IMR-90 (cell line): ENCODE measurements at regions not wholly inside any gene's neighbourhood (a gene's known extent, or its start where the extent isn't known, plus 50 kb on each side); places are given as distances from the start of the nearest gene placed in this dataset.
A peak's percentile ranks its signal among the peaks of the same experiment; 100 is the strongest.

Experiments used
- ATAC-seq: fragments of 200-7000 bp; cut with Tn5 transposase; 2 replicates; pipeline ENCODE4 v1.9.1; 2020; ENCODE audit warnings: low read depth, mild to moderate bottlenecking, moderate library complexity
- BruUV-seq: library from RNA; stranded (reverse); fragments of 400-500 nt; replicated peaks from 2 replicates; lab custom pipeline; 2021; lab: Mats Ljungman, UMichigan
- CTCF ChIA-PET: fragments of 300-600 bp; formaldehyde crosslinking; extraction: SDS; loops from one replicate; lab custom pipeline; 2021; ENCODE audit warnings: antibody characterized with exemption; lab: Yijun Ruan, JAX
- POLR2A ChIA-PET: fragments of 300-600 bp; sonication (Branson Sonifier 250); formaldehyde crosslinking; loops from one replicate; lab custom pipeline; 2022; ENCODE audit warnings: antibody characterized with exemption; ENCODE audit not compliant: unreplicated experiment; lab: Charles Lee
- DNase-seq: peaks from one replicate; pipeline ENCODE4 v3.0.0; 2013
- H2AFZ ChIP-seq: replicated peaks from 2 replicates; pipeline ENCODE3; 2013; ENCODE audit warnings: low read length, mild to moderate bottlenecking; ENCODE audit not compliant: poor library complexity
- H2AK5ac ChIP-seq: 2 replicates; pipeline ENCODE4 v1.6.1; 2013; ENCODE audit warnings: low read depth, low read length, inconsistent platforms
- H2AK9ac ChIP-seq: replicated peaks from 2 replicates; pipeline ENCODE3; 2013; ENCODE audit warnings: mild to moderate bottlenecking, low read depth, low read length, moderate library complexity; ENCODE audit not compliant: poor library complexity
- H2BK120ac ChIP-seq: 2 replicates; pipeline ENCODE4 v1.6.1; 2013; ENCODE audit warnings: low read depth, low read length, inconsistent platforms
- H2BK15ac ChIP-seq: 3 replicates; pipeline ENCODE4 v1.6.1; 2013; ENCODE audit warnings: low read depth, low read length, inconsistent platforms
- H2BK20ac ChIP-seq: 2 replicates; pipeline ENCODE4 v1.6.1; 2013; ENCODE audit warnings: low read depth, mild to moderate bottlenecking, inconsistent platforms, low read length, moderate library complexity
- H2BK5ac ChIP-seq: 2 replicates; pipeline ENCODE4 v1.6.1; 2013; ENCODE audit warnings: mild to moderate bottlenecking, low read depth, low read length, inconsistent platforms; ENCODE audit not compliant: poor library complexity, severe bottlenecking
- H3K14ac ChIP-seq: replicated peaks from 2 replicates; pipeline ENCODE4 v1.6.1; 2013; ENCODE audit warnings: low read depth, low read length, inconsistent platforms
- H3K18ac ChIP-seq: 2 replicates; pipeline ENCODE4 v1.6.1; 2013; ENCODE audit warnings: low read depth, low read length, control low read depth
- H3K23ac ChIP-seq: 2 replicates; pipeline ENCODE4 v1.6.1; 2013; ENCODE audit warnings: low read depth, low read length, inconsistent platforms
- H3K27ac ChIP-seq: 2 replicates; pipeline ENCODE4 v1.5.1; 2013; ENCODE audit warnings: mild to moderate bottlenecking, control low read depth, low read length; ENCODE audit not compliant: insufficient read depth
- H3K27me3 ChIP-seq: 2 replicates; pipeline ENCODE4 v1.6.1; 2013; ENCODE audit warnings: low read length; ENCODE audit not compliant: control insufficient read depth, insufficient read depth
- H3K36me3 ChIP-seq: 2 replicates; pipeline ENCODE4 v1.6.1; 2013; ENCODE audit warnings: low read length, mixed read lengths; ENCODE audit not compliant: control insufficient read depth, insufficient read depth
- H3K4ac ChIP-seq: 2 replicates; pipeline ENCODE4 v1.6.1; 2013; ENCODE audit warnings: low read depth, low read length, inconsistent platforms
- H3K4me1 ChIP-seq: 2 replicates; pipeline ENCODE4 v1.6.1; 2013; ENCODE audit warnings: low read length, mixed read lengths; ENCODE audit not compliant: control insufficient read depth, insufficient read depth
- H3K4me2 ChIP-seq: 2 replicates; pipeline ENCODE4 v1.6.1; 2013; ENCODE audit warnings: low read depth, mild to moderate bottlenecking, control low read depth, low read length, moderate library complexity
- H3K4me3 ChIP-seq: 2 replicates; pipeline ENCODE4 v1.5.1; 2013; ENCODE audit warnings: low read depth, mild to moderate bottlenecking, control low read depth, low read length, moderate library complexity; ENCODE audit not compliant: insufficient read depth
- H3K56ac ChIP-seq: 2 replicates; pipeline ENCODE4 v1.6.1; 2013; ENCODE audit warnings: low read length, inconsistent platforms; ENCODE audit not compliant: insufficient read depth; ENCODE audit errors: extremely low read depth
- H3K79me1 ChIP-seq, 2 experiments: 2 replicates each; pipeline ENCODE4 v1.6.1; 2013; ENCODE audit warnings: low read length in 2 of 2, inconsistent platforms in 1 of 2, low read depth in 1 of 2
- H3K9ac ChIP-seq: 2 replicates; pipeline ENCODE4 v1.6.1; 2013; ENCODE audit warnings: low read depth, low read length, control low read depth
- H3K9me1 ChIP-seq: 2 replicates; pipeline ENCODE4 v1.6.1; 2013; ENCODE audit warnings: low read length, inconsistent platforms; ENCODE audit not compliant: insufficient read depth
- H3K9me3 ChIP-seq: 2 replicates; pipeline ENCODE4 v1.6.1; 2013; ENCODE audit warnings: low read length; ENCODE audit not compliant: control insufficient read depth, insufficient read depth
- H4K20me1 ChIP-seq: 2 replicates; pipeline ENCODE4 v1.6.1; 2013; ENCODE audit warnings: low read length, inconsistent platforms; ENCODE audit not compliant: insufficient read depth
- H4K5ac ChIP-seq: 2 replicates; pipeline ENCODE4 v1.6.1; 2013; ENCODE audit warnings: mild to moderate bottlenecking, low read depth, low read length, control low read depth
- H4K8ac ChIP-seq, 2 experiments: 2 replicates each; pipeline ENCODE4 v1.6.1; 2013; ENCODE audit warnings: low read depth in 2 of 2, low read length in 2 of 2, control low read depth in 1 of 2, inconsistent platforms in 1 of 2
- H4K91ac ChIP-seq: 2 replicates; pipeline ENCODE4 v1.6.1; 2013; ENCODE audit warnings: low read depth, low read length, inconsistent platforms; ENCODE audit not compliant: insufficient read depth
- BHLHE40 ChIP-seq: fragments of 150-350 bp; IDR thresholded peaks from 2 replicates; pipeline ENCODE4 v1.6.1; 2016; ENCODE audit warnings: mild to moderate bottlenecking, low read depth, low read length
- CEBPB ChIP-seq: IDR thresholded peaks from 2 replicates; pipeline ENCODE4 v1.6.1; 2012; ENCODE audit warnings: low read depth, low read length, improper control_type of control experiment
- CHD1 ChIP-seq: IDR thresholded peaks from 2 replicates; pipeline ENCODE4 v1.6.1; 2012; ENCODE audit warnings: low read depth, low read length, improper control_type of control experiment
- CTCF ChIP-seq: conservative IDR thresholded peaks from 2 replicates; pipeline ENCODE4 v1.5.1; 2012; ENCODE audit warnings: mild to moderate bottlenecking, low read depth, low read length, improper control_type of control experiment
- ELK1 ChIP-seq: fragments of 150-350 bp; IDR thresholded peaks from 2 replicates; pipeline ENCODE4 v1.6.1; 2016; ENCODE audit warnings: low read depth, mild to moderate bottlenecking, low read length, moderate library complexity, borderline replicate concordance
- FOS ChIP-seq: fragments of 150-350 bp; IDR thresholded peaks from 2 replicates; pipeline ENCODE4 v1.6.1; 2016; ENCODE audit warnings: low read depth, low read length
- MAFK ChIP-seq: IDR thresholded peaks from 2 replicates; pipeline ENCODE4 v1.6.1; 2012; ENCODE audit warnings: low read depth, low read length, improper control_type of control experiment
- MAZ ChIP-seq: IDR thresholded peaks from 2 replicates; pipeline ENCODE4 v1.6.1; 2012; ENCODE audit warnings: low read depth, mild to moderate bottlenecking, low read length, improper control_type of control experiment, moderate library complexity, borderline replicate concordance
- MXI1 ChIP-seq: IDR thresholded peaks from 2 replicates; pipeline ENCODE4 v1.6.1; 2012; ENCODE audit warnings: low read depth, mild to moderate bottlenecking, low read length, moderate library complexity, borderline replicate concordance
- NFE2L2 ChIP-seq: fragments of 150-350 bp; IDR thresholded peaks from 2 replicates; pipeline ENCODE4 v1.6.1; 2016; ENCODE audit warnings: low read depth, mild to moderate bottlenecking, low read length
- POLR2A ChIP-seq: IDR thresholded peaks from 2 replicates; pipeline ENCODE4 v1.6.1; 2012; ENCODE audit warnings: mild to moderate bottlenecking, low read depth, low read length
- RAD21 ChIP-seq: IDR thresholded peaks from 2 replicates; pipeline ENCODE4 v1.6.1; 2012; ENCODE audit warnings: low read length, improper control_type of control experiment
- RCOR1 ChIP-seq: IDR thresholded peaks from 2 replicates; pipeline ENCODE4 v1.6.1; 2012; ENCODE audit warnings: mild to moderate bottlenecking, low read length, improper control_type of control experiment; ENCODE audit not compliant: insufficient replicate concordance
- RFX5 ChIP-seq: IDR thresholded peaks from 2 replicates; pipeline ENCODE4 v1.8.0; 2012; ENCODE audit warnings: low read depth, mild to moderate bottlenecking, low read length, moderate library complexity
- SMC3 ChIP-seq: fragments of 150-350 bp; IDR thresholded peaks from 2 replicates; pipeline ENCODE4 v1.6.1; 2016; ENCODE audit warnings: low read depth, mild to moderate bottlenecking, antibody characterized with exemption, low read length, moderate library complexity
- WGBS, 2 experiments: methylation state at CpG; one replicate each; pipeline versions ENCODE4 v1.1.5 to v1.1.7; 2013; ENCODE audit warnings: missing lambda C conversion rate in 2 of 2; ENCODE audit not compliant: insufficient read length in 1 of 2; ENCODE audit errors: extremely low coverage in 2 of 2; 5-methylcytosine and 5-hydroxymethylcytosine counted together
- dilution Hi-C: fragments of 300-500 bp; cut with HindIII; formaldehyde crosslinking; loops from one replicate; pipeline ENCODE4 v1.14.3; 2018; ENCODE audit warnings: low sequenced_read_pairs; ENCODE audit not compliant: unreplicated experiment
- in situ Hi-C: fragments of 300-500 bp; cut with MboI; formaldehyde crosslinking; loops from 3 replicates; pipeline ENCODE4 v1.14.3; 2019; ENCODE audit warnings: low sequenced_read_pairs, inconsistent platforms, mixed read lengths
- intact Hi-C: fragments of 100-400 bp; cut with micrococcal nuclease; formaldehyde crosslinking; loops from 2 replicates; pipeline ENCODE4 v1.10.0; 2022

DNA sequence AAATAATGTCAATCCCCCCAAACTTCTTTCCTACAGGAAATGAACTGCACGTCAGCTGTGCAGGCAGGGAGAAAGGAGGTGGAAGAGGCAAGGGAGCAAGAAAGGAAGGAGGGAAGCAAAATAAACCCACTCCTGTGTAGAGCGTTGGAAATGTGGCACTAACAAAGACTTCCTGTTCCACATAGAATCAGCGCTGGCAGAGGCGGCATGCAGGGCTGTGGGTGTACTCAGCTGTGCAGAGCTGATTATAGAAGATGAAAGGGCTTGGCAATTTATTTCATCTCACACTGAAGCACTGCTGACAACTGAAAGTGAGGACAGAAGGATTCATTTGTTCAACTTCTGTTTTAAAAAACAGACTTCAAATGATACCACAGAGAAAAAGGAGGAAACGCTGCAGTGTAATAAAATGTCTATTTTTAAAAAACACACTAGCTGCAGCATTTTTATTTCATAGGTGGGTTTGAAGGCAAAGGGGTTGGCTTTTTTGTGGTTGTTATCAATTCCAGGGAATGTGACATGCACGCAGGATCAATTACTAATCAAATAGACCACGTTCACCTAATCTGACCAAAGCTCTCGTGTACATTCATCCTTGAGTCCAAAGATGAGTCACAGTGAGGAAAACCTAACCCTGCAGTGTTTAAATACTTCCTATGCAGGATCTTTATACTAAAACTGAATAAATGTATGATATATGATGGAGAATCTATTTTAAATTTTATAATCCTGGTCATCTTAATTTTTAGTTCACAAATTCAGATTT is 583.5 kb downstream of the ZNF608 start:
- WGBS, 2 experiments: no CpG with 5 or more reads among the region's 8 CpGs
- Histone ChIP-seq H3K4me2 (peak overlapping the region; percentile 58; the same call in 1 of the 2 replicates), H4K91ac (no peak overlapping the region), H3K18ac (no peak overlapping the region), H3K9me1 (peaks cover 3% of the 10 kb centered on the region), H3K23ac (peak overlapping the region; percentile 8; the same call in 1 of the 2 replicates), H3K9ac (no peak overlapping the region), H4K20me1 (no peaks in the 10 kb centered on the region), H3K4me1 (no peaks in the 10 kb centered on the region), H4K5ac (no peak overlapping the region), H2BK5ac (no peak overlapping the region), H2BK15ac (no peak overlapping the region), H4K8ac (peak overlapping the region in 1 of 2 experiments; percentile 58; a peak in 1 of 4 replicates), H3K9me3 (no peaks in the 10 kb centered on the region), H2BK20ac (0 out of 2 replicates have a peak overlapping the region, but pooled peaks have one; percentile 14), H3K79me1 (no peaks in the 10 kb centered on the region), H2AK5ac (no peak overlapping the region), H3K36me3 (no peaks in the 10 kb centered on the region), H3K56ac (no peak overlapping the region), H3K14ac (no peak overlapping the region), H3K27me3 (no peaks in the 10 kb centered on the region), H3K27ac (no peak overlapping the region), H2AFZ (peak overlapping the region; percentile 56), H3K4me3 (no peak overlapping the region), H2BK120ac (peak overlapping the region; percentile 29; the same call in 1 of the 2 replicates), H2AK9ac (no peak overlapping the region), H3K4ac (peak overlapping the region; percentile 36; the same call in 1 of the 2 replicates)
- POLR2A ChIA-PET: no interaction called here
- CTCF ChIA-PET: no interaction called here
- peak; percentile 44 for DNase-seq
- no TSS peak for BruUV-seq
- dilution Hi-C loops (no loop called here), in situ Hi-C loops (no loop called here), intact Hi-C loops (no loop called here)
- ATAC-seq: peak; percentile 75
- TF ChIP-seq MAZ: no peak
- no peak for TF ChIP-seq SMC3
- no peak for TF ChIP-seq CEBPB
- no peak for TF ChIP-seq ELK1
- no peak for TF ChIP-seq NFE2L2
- TF ChIP-seq RCOR1: no peak
- no peak for TF ChIP-seq FOS
- no peak for TF ChIP-seq CHD1
- TF ChIP-seq MAFK: no peak
- TF ChIP-seq POLR2A: no peak
- no peak for TF ChIP-seq CTCF
- TF ChIP-seq MXI1: no peak
- TF ChIP-seq RFX5: no peak
- TF ChIP-seq RAD21: no peak
- no peak for TF ChIP-seq BHLHE40
